Neutrophil (primary cell): ENCODE measurements at regions not wholly inside any gene's neighbourhood (a gene's known extent, or its start where the extent isn't known, plus 50 kb on each side); places are given as distances from the start of the nearest gene placed in this dataset.
A peak's percentile ranks its signal among the peaks of the same experiment; 100 is the strongest.

Source experiments
- H3K27ac ChIP-seq: fragments of 200-600 bp; sonication (generic); 2 replicates; pipeline ENCODE4 v1.5.1; 2016; ENCODE audit warnings: mild to moderate bottlenecking, moderate library complexity
- H3K27me3 ChIP-seq: fragments of 200-600 bp; sonication (generic); 2 replicates; pipeline ENCODE4 v1.6.0; 2016; ENCODE audit warnings: mild to moderate bottlenecking
- H3K36me3 ChIP-seq: fragments of 200-600 bp; sonication (generic); 2 replicates; pipeline ENCODE4 v1.5.1; 2017
- H3K4me1 ChIP-seq, 2 experiments: fragments of 200-600 bp in 1 of 2; sonication (generic) in 1 of 2; 1 replicate in 1 of 2; 2 replicates in 1 of 2; pipeline versions ENCODE4 v1.5.1 to v1.6.1; 2013 to 2016; ENCODE audit warnings: low read depth in 1 of 2, low read length in 1 of 2, mild to moderate bottlenecking in 1 of 2, moderate library complexity in 1 of 2; ENCODE audit not compliant: control insufficient read depth in 1 of 2, insufficient read depth in 1 of 2
- H3K4me3 ChIP-seq, 2 experiments: fragments of 200-600 bp in 1 of 2; sonication (generic) in 1 of 2; 1 replicate in 1 of 2; 2 replicates in 1 of 2; pipeline ENCODE4 v1.5.1; 2013 to 2016; ENCODE audit warnings: low read depth in 1 of 2, low read length in 1 of 2, mild to moderate bottlenecking in 1 of 2, moderate library complexity in 1 of 2
- H3K9me3 ChIP-seq: fragments of 200-600 bp; sonication (generic); 2 replicates; pipeline ENCODE4 v1.5.1; 2016
- CTCF ChIP-seq: fragments of 200-600 bp; sonication (generic); IDR thresholded peaks from 2 replicates; pipeline ENCODE4 v1.5.1; 2016; ENCODE audit warnings: antibody characterized with exemption

GRCh38 chr4:38489011-38489861, 174.8 kb upstream of the KLF3 start:
- no peak for TF ChIP-seq CTCF
- Histone ChIP-seq H3K36me3 (no peaks in the 10 kb centered on the region), H3K4me1 (no peaks in the 10 kb centered on the region), H3K27ac (no peak overlapping the region), H3K4me3 (no peak overlapping the region), H3K27me3 (no peaks in the 10 kb centered on the region), H3K9me3 (no peaks in the 10 kb centered on the region)

- peak overlapping the region; percentile 30 for H3K27ac ChIP-seq
- no peak for TF ChIP-seq CTCF
- no peaks in the 10 kb centered on the region for H3K9me3 ChIP-seq
- H3K36me3 ChIP-seq, result no peaks in the 10 kb centered on the region
- H3K4me3 ChIP-seq, result no peak overlapping the region
- no peaks in the 10 kb centered on the region for H3K27me3 ChIP-seq
- no peaks in the 10 kb centered on the region for H3K4me1 ChIP-seq
Measured at GRCh38 chr4:38489924-38490639, 173.9 kb upstream of the KLF3 start.

GRCh38 chr4:38490753-38491446, 173.1 kb upstream of the KLF3 start:
- no peak overlapping the region for H3K4me3 ChIP-seq
- no peaks in the 10 kb centered on the region for H3K27me3 ChIP-seq
- H3K36me3 ChIP-seq, result no peaks in the 10 kb centered on the region
- H3K27ac ChIP-seq, result no peak overlapping the region
- H3K9me3 ChIP-seq, result no peaks in the 10 kb centered on the region
- no peaks in the 10 kb centered on the region for H3K4me1 ChIP-seq
- TF ChIP-seq CTCF, result no peak

GRCh38 chr4:38491854-38492478, 172.0 kb upstream of the KLF3 start:
- H3K4me3 ChIP-seq, result no peak overlapping the region
- TF ChIP-seq CTCF, result no peak
- no peaks in the 10 kb centered on the region for H3K27me3 ChIP-seq
- H3K27ac ChIP-seq, result no peak overlapping the region
- no peaks in the 10 kb centered on the region for H3K9me3 ChIP-seq
- no peaks in the 10 kb centered on the region for H3K36me3 ChIP-seq
- H3K4me1 ChIP-seq, result no peaks in the 10 kb centered on the region

- no peak for TF ChIP-seq CTCF
- Histone ChIP-seq H3K27ac (no peak overlapping the region), H3K9me3 (no peaks in the 10 kb centered on the region), H3K4me3 (no peak overlapping the region), H3K36me3 (no peaks in the 10 kb centered on the region), H3K4me1 (no peaks in the 10 kb centered on the region), H3K27me3 (no peaks in the 10 kb centered on the region)
Measured at GRCh38 chr4:38493066-38493465, 170.9 kb upstream of the KLF3 start.
